Astrocyte of the spinal cord (primary cell): ENCODE measurements at regions not wholly inside any gene's neighbourhood (a gene's known extent, or its start where the extent isn't known, plus 50 kb on each side); places are given as distances from the start of the nearest gene placed in this dataset.

Experiments
- DNase-seq: peaks from one replicate; pipeline ENCODE4 v3.0.0; 2011; ENCODE audit warnings: low read depth, low spot score
- H3K4me3 ChIP-seq: 2 replicates; pipeline ENCODE4 v1.5.1; 2011; ENCODE audit warnings: low read depth, mild to moderate bottlenecking, low read length, moderate library complexity
- CTCF ChIP-seq: IDR thresholded peaks from 2 replicates; pipeline ENCODE4 v1.5.1; 2012; ENCODE audit warnings: low read depth, mild to moderate bottlenecking, low read length, inconsistent platforms
- in situ Hi-C: cut with HindIII; loops from 2 replicates; pipeline ENCODE4 v1.10.0; 2017; ENCODE audit warnings: low sequenced_read_pairs

GRCh38 chr4:19883841-19884240 is 367.9 kb upstream of the SLIT2 start:
- H3K4me3 ChIP-seq, result no peak overlapping the region
- DNase-seq, result no peak
- no peak for TF ChIP-seq CTCF
- in situ Hi-C loops, result no loop called here

GRCh38 chr4:19880206-19880605 is 371.5 kb upstream of the SLIT2 start:
- DNase-seq, result no peak
- TF ChIP-seq CTCF, result no peak
- H3K4me3 ChIP-seq, result no peak overlapping the region
- in situ Hi-C loops, result no loop called here

- no peak for DNase-seq
- in situ Hi-C loops, result no loop called here
- no peak for TF ChIP-seq CTCF
- H3K4me3 ChIP-seq, result no peak overlapping the region
These were observed 372.4 kb upstream of the SLIT2 start for GRCh38 chr4:19879330-19879729.

GRCh38 chr4:19857991-19858390 is 393.7 kb upstream of the SLIT2 start:
- in situ Hi-C loops, result no loop called here
- no peak for TF ChIP-seq CTCF
- no peak overlapping the region for H3K4me3 ChIP-seq
- no peak for DNase-seq

GRCh38 chr4:19857380-19857779 is 394.3 kb upstream of the SLIT2 start:
- in situ Hi-C loops, result no loop called here
- H3K4me3 ChIP-seq, result no peak overlapping the region
- DNase-seq, result no peak
- no peak for TF ChIP-seq CTCF

- peak; percentile 50 for TF ChIP-seq CTCF
- in situ Hi-C loops, result no loop called here
- no peak overlapping the region for H3K4me3 ChIP-seq
- DNase-seq, result peak; percentile 95
These were observed 400.8 kb upstream of the SLIT2 start for GRCh38 chr4:19850909-19851308.

- H3K4me3 ChIP-seq, result no peak overlapping the region
- DNase-seq, result peak; percentile 27
- TF ChIP-seq CTCF, result no peak
- in situ Hi-C loops, result no loop called here
These were observed 407.3 kb upstream of the SLIT2 start for GRCh38 chr4:19844446-19844845.
